RWPE1 (cell line): ENCODE measurements at regions not wholly inside any gene's neighbourhood (a gene's known extent, or its start where the extent isn't known, plus 50 kb on each side); places are given as distances from the start of the nearest gene placed in this dataset.

Source experiments
- CTCF ChIA-PET: fragments of 350-600 bp; sonication (Branson Sonifier 250); formaldehyde crosslinking; extraction: SDS; loops from one replicate; lab custom pipeline; 2021; lab: Yijun Ruan, JAX
- POLR2A ChIA-PET: fragments of 400-600 bp; formaldehyde crosslinking; extraction: SDS; loops from one replicate; lab custom pipeline; 2020; ENCODE audit warnings: antibody characterized with exemption; ENCODE audit not compliant: low non-redundant PET; lab: Yijun Ruan, JAX
- DNase-seq: peaks from one replicate; pipeline ENCODE4 v3.0.0; 2012; ENCODE audit warnings: low spot score
- H3K27ac ChIP-seq: fragments of 450-650 bp; 2 replicates; pipeline ENCODE4 v1.5.1; 2017
- CTCF ChIP-seq: fragments of 450-650 bp; conservative IDR thresholded peaks from 2 replicates; pipeline ENCODE4 v1.5.1; 2017; ENCODE audit warnings: low read depth, mild to moderate bottlenecking

- ChIA-PET CTCF (no interaction called here), POLR2A (no interaction called here)
- no peak overlapping the region for H3K27ac ChIP-seq
- no peak for TF ChIP-seq CTCF
- no peak for DNase-seq
These were observed 180.9 kb upstream of the TWIST2 start for GRCh38 chr2:238667008-238667407.

- H3K27ac ChIP-seq = no peak overlapping the region
- TF ChIP-seq CTCF = no peak
- ChIA-PET CTCF (interaction anchor here (0.6 kb wide), 1 partner anchor 837 kb away, joined by 3 read pairs; no protein-coding TSS in a partner anchor), POLR2A (no interaction called here)
- no peak for DNase-seq
These were observed 180.2 kb upstream of the TWIST2 start for GRCh38 chr2:238667639-238668038.

- TF ChIP-seq CTCF = no peak
- DNase-seq = no peak
- H3K27ac ChIP-seq = no peak overlapping the region
- CTCF ChIA-PET = no interaction called here
- POLR2A ChIA-PET = no interaction called here
These were observed 179.5 kb upstream of the TWIST2 start for GRCh38 chr2:238668426-238668825.

GRCh38 chr2:238669046-238669445 is 178.8 kb upstream of the TWIST2 start:
- DNase-seq = no peak
- ChIA-PET POLR2A (no interaction called here), CTCF (no interaction called here)
- TF ChIP-seq CTCF = no peak
- no peak overlapping the region for H3K27ac ChIP-seq

GRCh38 chr2:238669581-238670080 is 178.3 kb upstream of the TWIST2 start:
- CTCF ChIA-PET = interaction anchor here (0.8 kb wide), 1 partner anchor 279 kb away, joined by 3 read pairs; no protein-coding TSS in a partner anchor
- POLR2A ChIA-PET = no interaction called here
- no peak for DNase-seq
- no peak for TF ChIP-seq CTCF
- H3K27ac ChIP-seq = no peak overlapping the region

- POLR2A ChIA-PET = no interaction called here
- no peak for DNase-seq
- no peak for TF ChIP-seq CTCF
- no peak overlapping the region for H3K27ac ChIP-seq
- CTCF ChIA-PET = interaction anchor here (0.8 kb wide), 1 partner anchor 278 kb away, joined by 3 read pairs; no protein-coding TSS in a partner anchor
These were observed 177.7 kb upstream of the TWIST2 start for GRCh38 chr2:238670111-238670585.
